Stimulated activated CD8-positive, alpha-beta memory T cell treated with anti-CD3 and anti-CD28 coated beads, Interleukin-12 subunit alpha, Interleukin-12 subunit beta, amount 100 ng/mL, for 24 hours (primary cell): ENCODE measurements at regions not wholly inside any gene's neighbourhood (a gene's known extent, or its start where the extent isn't known, plus 50 kb on each side); places are given as distances from the start of the nearest gene placed in this dataset.

Experiments used
- DNase-seq: peaks from one replicate; pipeline ENCODE4 v3.0.0-alpha.2; 2020; ENCODE audit errors: extremely low read depth

- no peak for DNase-seq
Measured at GRCh38 chr15:70443486-70444273, 319.7 kb downstream of the UACA start.

DNA sequence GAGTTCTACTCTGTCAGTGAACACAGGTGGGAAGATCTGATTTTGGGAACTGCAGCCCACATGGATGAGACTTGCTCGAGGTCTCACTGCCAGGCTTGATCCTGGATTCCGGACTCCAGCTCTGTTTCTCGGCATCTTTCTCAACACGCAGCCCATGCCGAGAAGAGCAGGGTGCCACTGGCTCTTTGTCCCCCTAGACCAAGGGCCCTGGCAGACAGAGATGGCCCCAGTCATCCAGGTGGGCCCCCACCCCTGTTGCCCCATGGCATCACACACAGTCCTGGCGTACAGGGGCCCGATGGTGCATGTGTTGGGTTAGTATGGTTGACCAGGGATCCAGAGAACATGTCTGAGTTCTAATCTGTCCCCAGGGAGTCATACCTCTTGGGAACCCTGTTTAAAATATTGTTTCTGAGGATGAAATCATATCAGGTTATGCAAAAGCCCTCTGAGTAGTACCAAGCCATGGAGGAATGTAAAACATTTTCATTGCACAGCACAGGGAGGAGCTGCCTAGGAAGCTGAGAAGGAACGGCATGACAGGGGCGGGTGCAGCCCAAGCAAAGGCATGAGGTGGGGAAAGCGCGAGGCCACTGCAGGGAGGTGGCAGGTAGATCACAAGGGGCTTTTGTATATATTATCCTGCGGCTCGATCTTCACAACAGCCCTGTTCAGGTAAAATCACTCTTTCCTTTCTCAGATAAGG lies 320.6 kb downstream of the UACA start:
- no peak for DNase-seq

- DNase-seq, result no peak
Measured at GRCh38 chr15:70442211-70442610, 321.1 kb downstream of the UACA start.

DNA sequence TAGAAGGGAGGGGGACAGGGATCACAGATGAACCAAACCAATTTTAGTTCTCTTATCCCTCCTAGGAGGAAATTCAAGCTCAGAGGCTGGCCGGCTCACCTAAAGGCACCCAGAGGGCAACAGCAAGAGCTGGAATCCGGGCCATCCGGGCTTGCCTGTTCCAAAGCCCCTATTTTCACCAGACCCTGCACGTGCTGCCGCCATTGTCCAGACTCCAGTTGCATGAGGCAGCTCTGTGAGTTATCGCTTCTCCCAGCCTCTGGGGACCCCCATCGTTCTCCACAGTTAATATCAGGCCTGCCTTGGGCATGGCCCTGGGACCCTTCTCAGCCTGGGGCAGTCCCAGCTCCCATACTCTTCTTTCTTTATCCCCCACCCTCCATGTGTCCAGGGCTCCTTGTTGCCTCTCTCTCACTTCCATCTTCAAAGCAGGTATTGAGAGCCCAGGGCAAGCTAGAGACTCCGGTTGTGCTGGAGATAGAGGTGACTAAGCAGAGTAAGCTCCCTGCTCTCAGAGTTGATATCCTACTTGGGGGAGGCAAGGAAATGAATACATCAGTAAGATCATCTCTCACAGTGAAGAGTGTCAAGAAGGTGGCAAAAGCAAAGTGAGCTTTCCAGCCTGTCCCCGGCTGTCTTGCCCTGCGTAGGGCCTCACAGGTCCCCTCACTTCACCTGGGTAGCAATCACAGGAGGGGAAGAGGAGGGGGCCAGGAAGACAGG lies 322.8 kb downstream of the UACA start:
- no peak for DNase-seq

DNA sequence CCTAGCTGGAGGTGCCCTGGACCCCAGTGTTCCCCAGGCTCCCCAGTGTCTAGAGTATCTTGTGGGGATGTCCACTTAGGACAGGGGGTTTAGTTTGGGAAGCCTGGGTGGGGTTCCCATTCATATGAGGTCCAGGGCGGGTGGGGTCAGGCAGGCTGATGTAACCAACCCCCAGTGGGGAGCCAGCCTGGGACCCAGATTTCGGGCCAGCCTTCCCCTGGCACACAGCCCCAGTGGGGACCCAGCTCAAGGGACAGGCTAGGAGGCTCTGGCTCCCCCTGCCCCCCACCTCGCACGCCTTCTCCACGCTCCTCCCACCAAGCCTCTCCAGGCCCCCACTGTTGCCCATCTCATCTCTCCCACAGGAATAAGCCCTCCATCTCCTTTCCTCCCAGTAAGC lies 323.5 kb downstream of the UACA start:
- DNase-seq, result no peak

GRCh38 chr15:70439304-70439877 lies 324.0 kb downstream of the UACA start:
- DNase-seq, result no peak

GRCh38 chr15:70438776-70439175 lies 324.6 kb downstream of the UACA start:
- no peak for DNase-seq

GRCh38 chr15:70437882-70438451 lies 325.4 kb downstream of the UACA start:
- DNase-seq, result no peak

- no peak for DNase-seq
Measured at GRCh38 chr15:70437089-70437488, 326.3 kb downstream of the UACA start.

DNA sequence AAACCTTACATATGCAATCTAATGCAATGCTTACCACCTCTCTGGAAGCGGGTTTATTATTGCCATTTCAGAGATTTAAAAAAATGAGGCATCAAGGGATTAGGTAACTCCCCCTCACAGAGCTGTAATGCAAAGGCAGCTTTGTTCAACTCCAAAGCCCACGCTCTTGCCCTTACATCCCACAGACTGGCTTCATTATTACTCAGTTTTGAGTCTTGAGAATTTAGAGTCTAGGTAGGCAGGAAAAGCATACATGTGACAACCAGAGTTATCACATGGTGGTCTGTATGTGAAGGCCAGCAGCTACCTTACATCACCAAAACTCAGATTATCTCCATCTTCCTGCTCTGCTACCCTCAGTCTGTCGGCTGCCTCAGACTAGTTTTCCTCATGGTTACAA lies 326.9 kb downstream of the UACA start:
- no peak for DNase-seq

GRCh38 chr15:70435872-70436271 lies 327.5 kb downstream of the UACA start:
- no peak for DNase-seq

- no peak for DNase-seq
Measured at GRCh38 chr15:70435369-70435768, 328.0 kb downstream of the UACA start.

- DNase-seq, result no peak
Measured at GRCh38 chr15:70433586-70434324, 329.6 kb downstream of the UACA start.

DNA sequence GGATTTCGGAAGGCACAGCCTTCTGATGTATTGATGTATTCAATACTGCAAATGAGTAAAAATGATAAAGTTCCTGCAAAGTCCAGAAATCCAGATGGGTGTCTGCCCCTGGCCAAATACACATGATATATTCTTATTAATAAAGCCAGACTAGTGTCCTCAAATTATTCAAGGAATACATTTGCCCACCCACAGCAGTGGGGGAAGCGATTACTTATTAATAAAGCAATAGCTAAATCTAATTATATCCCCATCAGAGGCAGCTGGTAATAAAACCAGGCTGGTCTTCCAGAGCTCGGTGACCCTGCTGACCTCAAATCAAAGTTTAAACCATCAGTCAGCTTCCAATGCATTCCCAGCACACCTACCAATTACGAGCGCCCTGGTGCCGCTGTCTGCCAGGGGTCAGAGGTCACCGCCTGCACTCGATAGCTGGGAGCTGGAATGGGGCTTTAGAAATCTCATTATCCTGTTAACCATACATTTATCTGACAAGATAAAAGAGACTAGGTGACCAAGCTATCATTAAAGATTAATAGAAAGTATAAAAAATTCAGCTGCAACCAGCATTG lies 330.3 kb downstream of the UACA start:
- DNase-seq, result no peak

GRCh38 chr15:70431854-70432253 lies 331.5 kb downstream of the UACA start:
- no peak for DNase-seq

DNA sequence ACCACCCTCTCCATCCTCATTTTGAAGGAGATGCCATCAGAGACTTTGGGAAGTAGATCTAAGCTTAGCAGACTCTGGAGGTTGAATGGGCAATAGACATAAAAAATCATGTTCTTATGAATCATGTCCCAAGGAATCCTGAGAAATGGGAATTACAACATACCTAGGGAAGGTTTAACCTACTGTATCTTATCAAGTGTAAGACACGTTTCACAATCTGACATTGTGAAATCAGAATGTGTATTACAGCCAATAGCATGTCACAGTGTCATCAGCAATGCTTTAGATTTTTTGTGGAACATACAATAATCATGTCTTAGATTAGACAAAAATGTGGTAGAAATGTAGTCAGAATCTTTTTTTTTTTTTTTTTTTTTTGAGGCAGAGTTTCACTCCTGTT lies 332.4 kb upstream of the TLE3 start:
- no peak for DNase-seq

GRCh38 chr15:70429056-70429722 lies 331.5 kb upstream of the TLE3 start:
- DNase-seq, result no peak

GRCh38 chr15:70428211-70428822 lies 330.6 kb upstream of the TLE3 start:
- DNase-seq, result no peak

- DNase-seq, result no peak
Measured at GRCh38 chr15:70427167-70428120, 329.7 kb upstream of the TLE3 start.
